ENCODE measurements at regions not wholly inside any gene's neighbourhood (a gene's known extent, or its start where the extent isn't known, plus 50 kb on each side); places are given as distances from the start of the nearest gene placed in this dataset.

- TF ChIP-seq ZNF121 (tag by site-specific recombination; IDR thresholded peaks at IDR 0.05) (no peak), ZFHX2 (tag by site-specific recombination; conservative IDR thresholded peaks at IDR 0.05) (no peak), CTCF (tag by site-specific recombination; IDR thresholded peaks at IDR 0.05) (no peak)
These were observed 120.9 kb upstream of the ZNF804B start for GRCh38 chr7:88638583-88638982.
